NK-92 treated with Interleukin-12 subunit alpha and Interleukin-12 subunit beta, amount 100 ng/mL, for 24 hours (cell line): ENCODE measurements at regions not wholly inside any gene's neighbourhood (a gene's known extent, or its start where the extent isn't known, plus 50 kb on each side); places are given as distances from the start of the nearest gene placed in this dataset.

Experiments
- DNase-seq: peaks from one replicate; lab custom pipeline; 2025; lab: John Stamatoyannopoulos, UW

DNA sequence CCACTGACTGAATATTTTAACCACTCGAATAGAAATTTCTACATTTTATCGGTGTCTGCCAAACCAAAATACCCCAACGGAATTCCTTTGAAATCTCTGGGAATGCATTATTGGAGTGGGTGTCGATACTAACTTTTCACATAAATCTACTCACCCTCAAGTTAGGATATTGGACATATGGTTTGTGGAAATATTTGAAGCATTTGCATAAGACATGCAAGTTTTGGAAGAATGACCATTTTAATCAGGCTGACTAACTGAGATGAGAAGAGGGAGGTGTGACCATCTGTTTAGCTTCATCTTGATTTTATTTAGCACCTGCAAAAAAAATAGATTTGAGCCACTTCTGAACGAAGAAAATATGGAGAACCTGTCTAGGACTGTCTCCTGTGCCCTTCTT, 61.2 kb downstream of the KLF6 start:
- no peak for DNase-seq

DNA sequence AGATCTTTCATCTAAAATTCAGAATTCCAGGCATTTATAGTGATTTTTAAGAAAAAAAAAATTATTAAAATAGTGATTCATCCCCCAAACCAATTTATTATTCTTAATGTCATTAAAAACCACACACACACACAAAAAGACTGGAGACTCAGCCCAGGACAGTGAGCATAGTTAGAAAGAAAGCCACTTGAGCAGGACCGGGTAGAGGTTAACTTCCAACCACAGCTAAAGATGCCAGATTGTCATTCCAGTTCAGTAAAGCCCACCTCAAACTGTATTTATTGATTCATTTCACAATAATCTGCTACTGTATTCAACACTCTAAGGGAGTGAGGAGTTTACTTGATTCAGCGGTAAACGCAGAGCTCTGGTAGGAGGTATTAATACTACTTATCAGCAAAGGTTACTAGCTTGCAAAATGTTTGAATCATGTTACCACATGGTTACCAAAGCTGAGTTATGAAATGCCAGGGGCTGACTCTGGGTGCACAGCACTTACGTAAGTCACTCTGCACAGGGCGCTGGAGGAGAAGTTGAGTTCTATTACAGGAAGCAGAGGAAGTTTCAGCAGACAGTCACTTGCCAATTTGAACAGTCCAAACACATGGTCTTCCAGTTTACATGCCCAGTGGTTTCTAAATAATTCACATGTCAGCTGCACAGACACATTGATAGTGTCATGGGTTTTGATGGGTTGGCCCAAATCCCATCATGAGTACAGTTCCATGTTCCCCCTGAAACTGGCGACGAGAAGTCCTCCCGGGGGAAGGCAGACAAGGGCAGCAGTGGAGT, 64.6 kb downstream of the KLF6 start:
- DNase-seq = peak; percentile 56

DNA sequence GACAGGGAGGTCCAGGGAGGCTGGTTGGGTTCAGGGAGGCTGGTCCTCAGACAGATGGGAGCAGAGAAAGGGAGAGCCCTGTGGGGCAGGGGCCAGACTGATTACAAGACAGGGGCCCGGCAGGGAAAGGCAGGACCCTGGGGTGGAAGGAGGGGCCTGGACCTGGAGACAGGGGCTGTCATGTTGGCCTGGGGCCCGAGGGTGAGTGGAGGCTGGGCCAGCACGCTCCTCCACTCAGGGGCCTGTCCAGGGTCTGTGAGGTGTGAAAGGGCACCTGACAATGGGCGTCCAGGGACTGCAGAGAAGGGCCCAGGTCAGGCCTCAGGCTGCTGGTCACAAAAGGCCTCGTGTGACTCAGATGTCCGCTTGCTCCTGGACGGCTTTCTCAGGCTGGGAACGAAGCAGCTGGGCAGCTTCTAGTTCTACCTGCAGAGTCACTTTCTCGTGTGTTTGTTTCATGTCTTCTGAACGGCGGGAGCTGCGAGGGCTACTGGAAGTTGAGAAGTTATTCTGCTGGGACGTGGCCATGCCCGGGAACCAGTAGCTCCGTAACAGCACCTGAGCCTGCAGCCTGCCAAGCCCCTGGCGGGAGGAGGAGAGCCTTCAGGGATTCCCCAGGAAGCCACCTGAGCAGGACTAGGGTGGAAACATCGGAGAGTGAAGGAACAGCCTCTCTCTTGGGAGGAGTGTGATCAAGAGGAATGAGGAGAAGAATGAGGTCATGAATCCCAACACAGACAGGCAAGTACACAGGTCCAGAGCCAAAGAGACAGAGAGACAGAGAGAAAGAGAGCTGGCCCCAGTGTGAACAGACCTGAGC, 65.8 kb downstream of the KLF6 start:
- no peak for DNase-seq

DNA sequence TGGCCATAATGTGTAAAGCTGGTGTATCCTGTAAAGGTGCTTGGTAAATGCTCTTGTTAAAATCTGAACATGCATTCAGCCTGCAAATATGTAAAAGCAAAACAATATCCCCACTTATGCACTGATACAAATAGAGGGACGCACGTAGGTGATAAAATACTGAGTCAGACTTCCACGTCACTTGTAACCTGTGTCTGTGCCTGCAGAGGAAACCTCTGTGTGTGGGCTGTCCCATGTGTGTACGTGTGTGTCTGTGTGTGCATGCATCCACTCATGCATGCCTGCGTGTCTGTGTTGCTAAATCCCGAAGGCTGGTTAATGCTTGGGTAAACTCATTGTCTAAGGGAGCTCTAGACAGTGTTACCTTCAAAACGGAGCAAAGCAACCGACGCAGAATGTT, 68.9 kb downstream of the KLF6 start:
- no peak for DNase-seq

DNA sequence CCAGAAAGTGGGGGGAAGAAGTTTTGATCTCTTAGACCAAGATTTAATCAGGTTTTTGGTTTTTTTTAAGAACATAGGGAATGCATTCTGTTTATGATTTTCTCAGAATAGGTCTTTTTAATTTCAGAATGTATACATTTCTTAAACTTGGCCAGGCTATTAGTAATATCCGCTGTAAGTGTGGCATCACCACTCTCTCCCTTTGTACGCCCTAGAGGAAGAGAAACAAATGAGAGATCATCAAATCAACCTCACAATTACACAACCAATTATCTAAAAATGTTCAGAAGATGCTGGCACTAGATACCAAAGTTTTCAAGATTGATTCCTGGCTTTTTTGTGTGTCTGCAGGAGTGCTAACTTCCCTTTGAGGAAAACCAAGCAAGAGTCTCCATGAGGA, 70.0 kb downstream of the KLF6 start:
- no peak for DNase-seq

DNA sequence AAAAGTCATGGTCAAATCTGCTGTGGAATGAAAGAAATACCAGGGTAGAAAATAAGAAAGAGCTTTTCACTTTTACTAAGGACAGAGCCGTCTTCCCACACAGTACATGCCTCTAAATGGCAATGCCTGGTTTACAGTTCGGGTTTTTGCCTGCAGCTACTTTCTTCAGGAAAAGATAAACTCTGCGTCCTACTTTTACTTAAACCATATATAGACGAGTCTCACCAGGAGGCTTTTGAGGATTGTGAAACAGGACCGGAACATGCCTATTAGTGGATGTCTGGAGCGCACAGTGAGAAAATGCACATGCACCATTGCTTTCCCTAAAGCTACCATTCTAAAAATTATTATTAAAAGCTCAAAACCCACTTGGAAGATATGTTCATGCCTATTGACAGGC, 70.5 kb downstream of the KLF6 start:
- no peak for DNase-seq

DNA sequence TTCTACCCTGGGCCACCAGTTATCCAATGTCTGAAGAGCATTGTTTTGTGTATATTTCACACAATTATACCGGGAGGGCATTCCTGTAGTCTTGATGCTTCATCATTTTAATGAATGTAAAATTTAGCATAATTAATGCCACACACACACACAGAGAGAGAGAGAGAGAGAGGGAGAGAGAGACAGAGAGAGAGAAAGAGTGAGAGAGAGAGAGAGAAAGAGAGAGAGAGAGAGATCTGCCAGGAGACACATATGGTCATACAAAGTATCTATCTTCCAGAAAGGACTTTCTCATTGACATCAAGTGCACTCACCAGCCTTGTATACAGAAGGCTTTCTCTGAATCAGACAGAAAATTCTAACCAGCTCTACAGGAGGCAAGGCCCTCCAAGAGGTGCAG, 72.3 kb downstream of the KLF6 start:
- DNase-seq = no peak

DNA sequence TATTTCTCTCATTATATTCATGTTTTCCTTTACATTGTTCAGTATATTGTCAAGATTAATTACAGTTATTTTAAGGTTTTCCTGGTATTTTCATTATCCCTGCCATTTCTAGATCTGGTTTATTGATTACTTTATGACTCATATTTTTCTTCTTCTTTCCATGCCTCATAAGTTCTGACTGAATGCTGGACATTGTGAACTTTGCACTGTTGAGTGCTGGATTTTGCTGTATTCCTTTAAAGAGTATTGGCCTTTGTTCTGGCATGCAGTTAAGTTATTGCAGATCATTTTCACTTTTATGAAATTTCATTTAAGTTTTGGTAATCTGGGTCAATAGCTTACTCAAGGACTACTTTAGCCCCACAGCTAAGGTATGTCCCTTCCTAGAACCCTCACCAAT, 73.1 kb downstream of the KLF6 start:
- no peak for DNase-seq

DNA sequence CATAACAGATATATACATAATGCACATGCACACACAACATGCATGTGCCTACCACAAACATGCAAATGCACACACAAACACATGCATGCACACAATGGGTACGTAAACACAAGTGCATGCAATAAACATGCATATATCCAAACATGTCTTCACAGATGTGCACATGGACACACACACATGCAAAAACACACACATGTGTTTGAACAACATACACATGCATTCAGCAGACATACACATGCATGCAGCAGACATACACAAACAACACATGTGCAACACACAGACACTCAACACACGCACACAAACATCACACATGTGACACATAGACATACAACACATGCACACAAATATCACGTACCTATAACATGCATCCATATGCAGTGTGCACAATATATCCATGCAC, 74.2 kb downstream of the KLF6 start:
- DNase-seq = no peak

DNA sequence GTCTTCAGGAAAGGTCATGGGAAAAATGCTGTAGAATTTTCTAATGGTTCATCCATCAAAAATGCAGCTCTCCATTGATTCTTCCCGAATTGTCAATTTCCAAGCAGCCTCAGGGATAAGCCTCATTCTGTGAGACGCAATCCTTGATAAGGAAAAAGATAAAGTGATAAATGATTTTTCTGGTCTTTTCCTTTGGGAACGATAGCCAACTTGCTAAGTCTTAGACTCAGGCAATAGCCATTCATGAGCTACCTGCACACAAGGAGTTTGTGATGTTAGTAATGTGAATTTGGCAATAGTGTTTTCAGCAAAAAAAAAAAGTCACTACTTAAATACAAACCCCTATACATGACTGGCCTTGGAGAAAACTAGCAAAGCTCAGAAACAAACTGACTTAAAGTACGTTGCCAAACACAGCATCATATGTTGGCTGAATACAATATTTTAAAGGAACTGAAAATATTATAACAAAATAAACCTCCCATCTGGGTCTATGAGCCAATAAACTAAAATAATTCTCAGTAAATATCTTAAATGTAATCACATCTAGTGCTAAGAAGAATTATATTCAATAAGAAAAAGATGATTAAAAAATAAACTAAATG, 75.5 kb downstream of the KLF6 start:
- DNase-seq = no peak

DNA sequence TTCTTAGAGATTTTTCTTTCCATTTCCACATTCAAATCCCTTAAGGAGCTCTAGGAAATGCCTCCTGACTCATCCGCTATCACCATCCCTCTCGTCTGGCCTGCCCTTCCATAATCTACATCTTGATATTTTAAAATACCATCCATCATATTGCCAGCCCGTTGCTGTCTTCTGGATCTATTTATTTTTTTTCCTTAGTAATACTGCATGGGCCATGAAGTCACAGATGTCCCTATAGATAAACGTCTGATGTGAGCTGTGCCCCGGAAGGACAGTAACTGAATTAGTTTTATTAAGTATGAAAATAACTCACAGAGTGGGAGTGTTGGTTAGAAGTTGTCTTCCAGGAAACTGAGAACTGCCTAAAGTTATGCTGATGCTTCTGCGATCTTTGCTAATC, 76.2 kb downstream of the KLF6 start:
- no peak for DNase-seq

DNA sequence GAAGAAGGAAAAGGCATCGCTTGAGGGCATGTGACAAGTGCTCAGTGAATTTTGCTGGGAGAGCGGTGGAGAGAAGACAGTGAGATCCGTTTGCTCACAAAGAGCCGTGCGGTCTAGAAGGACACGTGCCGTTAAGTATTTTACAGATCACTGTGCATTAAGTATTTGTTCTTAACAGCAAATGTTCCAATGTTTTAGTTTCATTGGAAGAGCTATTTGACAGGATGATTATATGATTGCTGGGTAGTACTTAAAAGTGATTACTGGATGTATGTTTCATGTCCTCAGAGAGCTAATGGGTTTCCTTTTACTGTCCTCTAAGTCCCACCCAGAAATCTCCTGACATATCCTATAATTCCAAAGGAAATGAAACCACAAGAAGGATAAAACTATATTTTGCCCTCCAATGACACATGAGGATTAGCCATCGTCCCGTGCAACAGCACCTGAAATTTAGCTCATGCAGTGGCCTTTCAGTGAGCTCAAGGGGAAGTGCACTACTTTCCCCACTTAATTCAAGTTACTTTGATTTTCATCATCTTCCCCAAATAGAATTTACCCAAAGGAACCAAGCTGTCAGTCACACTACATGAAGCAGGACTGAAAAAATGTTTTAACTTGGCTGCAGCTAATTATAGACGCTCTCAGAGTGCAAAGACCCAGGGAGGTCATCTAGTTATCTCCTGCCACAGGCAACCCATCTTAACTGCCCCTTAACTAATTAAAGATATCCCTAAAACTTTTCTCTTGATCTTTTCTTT, 80.3 kb downstream of the KLF6 start:
- DNase-seq = no peak

DNA sequence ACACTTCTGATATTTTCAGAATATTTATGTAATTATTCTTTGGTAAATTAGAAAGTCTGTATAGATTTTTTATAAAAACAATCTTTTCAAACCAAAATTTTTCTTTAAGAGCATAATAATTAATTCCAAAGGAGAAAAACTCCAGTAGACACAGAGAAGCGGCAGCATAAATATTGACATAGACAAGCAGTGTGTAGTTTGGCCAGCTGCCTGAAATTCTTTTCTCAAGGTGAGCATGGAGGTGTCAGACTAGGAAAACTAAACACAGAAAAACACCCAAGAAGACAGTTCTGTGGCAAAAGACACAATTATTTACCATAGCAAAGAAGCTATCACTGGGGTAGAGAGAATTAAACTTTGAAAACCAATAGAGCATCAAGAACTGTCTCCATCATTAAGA, 82.4 kb downstream of the KLF6 start:
- DNase-seq = no peak

DNA sequence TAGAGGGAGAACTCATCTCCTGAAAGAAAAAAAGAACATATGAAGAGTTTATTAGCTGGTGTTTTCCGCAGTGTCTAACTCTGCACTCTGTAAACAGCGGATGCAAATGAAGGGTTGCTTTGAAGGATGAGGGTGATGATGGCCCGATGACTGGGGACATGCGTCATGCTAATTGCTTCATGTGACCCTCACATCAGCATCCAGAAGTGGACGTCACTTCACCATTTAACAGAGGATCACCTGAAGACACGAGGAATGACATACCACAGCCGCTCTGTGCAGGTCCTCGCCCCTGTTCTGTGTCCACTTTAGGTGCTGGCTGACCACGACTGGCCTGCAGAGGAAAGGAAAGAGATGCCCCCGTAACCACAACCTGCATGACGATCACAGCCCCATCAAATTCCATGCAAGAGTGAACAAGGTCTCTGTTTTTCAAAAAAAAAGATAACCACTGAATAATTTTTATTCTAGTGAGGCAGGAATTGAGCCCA, 82.9 kb downstream of the KLF6 start:
- DNase-seq = no peak

DNA sequence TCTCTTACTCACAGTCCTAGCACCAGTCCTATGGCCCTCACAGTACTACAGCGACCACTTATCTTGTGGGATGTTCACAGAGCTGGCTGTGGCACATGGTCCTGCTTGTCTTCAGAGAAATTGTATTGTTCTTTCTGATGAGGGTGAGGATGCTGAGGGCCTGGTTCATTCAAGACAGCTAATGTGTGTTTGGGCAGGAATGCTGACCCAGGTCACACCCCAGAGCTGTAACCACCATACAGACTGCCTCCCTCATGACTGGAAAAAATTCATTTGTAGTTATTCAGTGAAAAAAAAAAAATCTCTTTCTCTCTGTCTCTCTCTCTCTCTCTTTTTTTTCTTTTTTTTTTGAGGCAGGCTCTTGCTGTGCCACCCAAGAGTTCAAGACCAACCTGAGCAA, 83.5 kb downstream of the KLF6 start:
- DNase-seq = no peak

DNA sequence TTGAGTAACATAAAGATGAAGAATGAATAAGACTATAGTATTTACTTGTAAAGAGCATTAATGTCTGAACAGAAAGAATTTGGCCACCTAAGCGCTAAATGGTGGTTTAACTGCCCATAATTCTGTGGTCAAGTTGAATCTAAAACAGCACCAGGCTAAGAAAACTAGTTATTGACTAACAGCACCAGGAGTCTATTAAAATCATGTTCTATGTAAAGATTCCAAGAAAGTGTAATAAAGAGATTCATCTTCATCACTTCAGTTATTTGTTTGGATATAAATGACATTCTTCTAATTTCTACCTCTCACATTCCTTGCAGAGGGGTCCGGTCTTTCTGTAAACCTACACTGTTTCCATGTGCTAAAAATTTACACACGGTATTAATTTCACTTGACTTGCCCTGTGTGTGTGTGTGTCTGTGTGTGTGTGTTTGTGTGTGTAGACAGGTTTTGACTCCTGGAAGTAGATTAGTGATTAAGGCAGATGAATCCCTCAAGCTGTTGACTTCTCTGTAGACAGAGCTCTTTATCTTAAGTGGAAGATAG, 84.4 kb downstream of the KLF6 start:
- no peak for DNase-seq

DNA sequence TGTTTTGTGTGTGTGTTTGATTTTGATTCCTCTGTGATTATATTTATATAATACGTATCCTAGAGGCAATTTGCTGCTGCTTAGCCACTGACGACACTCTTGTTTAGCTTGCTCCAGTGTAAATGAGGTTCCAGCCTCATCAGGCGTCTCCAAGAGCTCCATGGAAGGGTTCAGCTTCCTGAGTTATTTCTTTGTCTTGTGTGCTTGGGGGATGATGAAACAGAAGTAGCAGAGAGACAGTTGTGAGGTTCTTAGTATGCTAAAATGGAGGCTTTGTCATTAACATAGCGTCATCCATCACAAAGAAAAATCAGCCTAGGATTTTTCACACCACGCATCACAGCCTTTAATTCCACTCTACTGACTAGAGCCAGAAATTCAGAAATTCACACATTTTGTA, 85.1 kb downstream of the KLF6 start:
- DNase-seq = no peak

DNA sequence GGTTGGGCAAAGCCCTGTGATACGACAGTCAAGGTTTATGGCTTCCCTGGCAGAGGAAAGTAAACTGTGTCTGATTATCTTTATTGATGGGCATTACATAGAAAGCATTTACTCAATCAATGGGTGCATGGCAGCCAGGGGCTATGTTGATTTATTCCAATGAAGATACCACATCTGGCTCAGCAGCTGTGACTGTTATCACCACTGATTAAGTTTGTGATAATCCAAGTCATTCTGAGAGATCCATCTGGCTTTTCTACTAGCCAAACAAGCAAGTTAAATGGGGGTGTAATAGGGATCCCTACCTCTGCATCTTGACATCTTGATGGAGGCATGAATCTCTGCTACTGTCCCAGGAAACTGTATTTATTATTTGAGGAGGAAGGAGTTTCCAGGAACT, 86.7 kb downstream of the KLF6 start:
- DNase-seq = no peak

DNA sequence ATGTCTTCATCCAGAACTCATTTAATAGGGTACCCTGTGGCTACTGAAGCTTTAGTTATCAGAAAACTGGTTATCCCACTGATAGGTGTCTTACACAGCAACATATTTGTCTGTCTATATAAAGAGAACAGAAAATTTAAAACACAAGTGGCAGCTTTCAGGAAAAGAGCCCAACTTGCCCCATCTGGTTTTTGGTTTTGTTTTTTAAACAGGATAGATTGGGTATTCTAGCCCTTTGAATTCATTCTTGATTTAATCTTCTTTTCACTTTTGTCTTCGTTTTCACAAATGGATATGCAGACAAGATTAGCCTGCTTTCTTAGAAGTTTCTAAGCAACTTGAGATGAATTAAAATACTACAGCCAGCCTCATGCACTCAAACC, 91.3 kb downstream of the KLF6 start:
- DNase-seq = no peak

DNA sequence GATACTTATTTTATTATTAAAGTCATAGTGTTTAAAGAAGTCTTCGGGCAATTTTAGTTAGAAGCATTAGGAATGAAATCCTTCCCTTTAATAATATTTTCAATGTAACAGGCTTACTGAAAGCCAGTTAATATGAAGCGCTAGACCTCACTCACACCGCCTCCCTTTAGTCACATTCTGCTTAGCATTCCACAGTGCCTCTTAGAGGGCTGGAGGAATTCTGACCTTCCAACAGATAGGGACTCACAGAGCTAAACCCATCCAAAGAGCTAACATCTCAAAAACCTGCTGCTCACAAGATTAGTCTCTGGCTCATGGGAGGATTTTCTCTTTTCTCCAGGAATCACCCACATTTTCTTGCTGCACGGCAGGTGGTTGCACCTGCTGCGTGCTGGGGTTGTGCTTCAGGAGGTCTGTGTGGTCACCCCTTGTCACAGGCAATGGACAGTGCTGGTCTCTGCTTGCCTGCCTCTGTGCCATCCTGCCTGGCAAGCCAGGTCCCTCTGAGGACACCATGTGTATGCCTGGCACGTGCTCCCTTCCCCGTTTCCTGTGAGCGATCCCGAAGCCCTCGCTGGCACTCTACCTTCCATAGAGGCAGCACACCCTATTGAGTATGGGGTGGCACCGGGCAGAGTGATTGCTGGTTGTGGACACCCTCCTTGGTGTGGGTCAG, 91.8 kb downstream of the KLF6 start:
- DNase-seq = no peak

DNA sequence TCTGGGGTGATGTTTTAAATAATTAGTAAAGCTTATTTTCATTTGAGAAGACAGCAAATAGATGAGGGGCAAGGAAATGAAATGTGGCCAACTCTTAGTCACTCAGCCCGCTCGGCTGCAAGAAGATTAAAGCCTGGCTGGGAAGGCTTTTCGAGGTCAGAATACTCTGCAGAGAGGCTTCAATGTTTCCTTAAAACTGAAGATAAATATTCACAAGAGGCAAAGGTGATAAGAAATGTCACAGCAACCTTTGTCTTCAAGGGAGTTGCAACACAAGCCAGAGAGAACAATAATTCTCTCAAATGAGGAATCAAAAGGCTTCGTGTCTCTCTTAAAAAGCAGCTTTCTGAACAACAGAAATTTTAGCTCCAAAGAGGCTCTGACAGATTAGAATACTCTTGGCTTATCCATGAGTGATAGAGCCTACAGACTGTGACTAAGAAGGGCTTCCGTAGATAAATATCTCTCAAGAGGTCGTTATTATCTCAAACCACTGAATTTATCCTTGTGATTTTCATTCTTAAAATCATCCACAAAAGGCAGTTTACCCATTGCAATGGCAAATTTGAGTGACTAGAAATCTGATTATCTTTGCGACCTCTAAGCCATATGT, 92.5 kb downstream of the KLF6 start:
- DNase-seq = no peak
